OCI-LY7 (cell line): ENCODE measurements at regions not wholly inside any gene's neighbourhood (a gene's known extent, or its start where the extent isn't known, plus 50 kb on each side); places are given as distances from the start of the nearest gene placed in this dataset.

Experiments used
- BruUV-seq: library from RNA; stranded (reverse); fragments of 400-500 nt; replicated peaks from 2 replicates; lab custom pipeline; 2021; lab: Mats Ljungman, UMichigan
- CTCF ChIA-PET: fragments of 300-600 bp; sonication (Branson Sonifier 250); formaldehyde crosslinking; loops from one replicate; lab custom pipeline; 2022; ENCODE audit warnings: antibody characterized with exemption; ENCODE audit not compliant: unreplicated experiment; lab: Charles Lee
- POLR2A ChIA-PET: fragments of 300-600 bp; sonication (Branson Sonifier 250); formaldehyde crosslinking; loops from one replicate; lab custom pipeline; 2022; ENCODE audit warnings: antibody characterized with exemption; lab: Charles Lee
- DNase-seq: peaks from one replicate; pipeline ENCODE4 v3.0.0-alpha.2; 2015; ENCODE audit warnings: low spot score
- H2AFZ ChIP-seq: fragments of 200-600 bp; sonication (generic), shearing (Covaris generic); 2 replicates; pipeline ENCODE4 v1.6.1; 2014; ENCODE audit warnings: mild to moderate bottlenecking, antibody characterized with exemption, low read length, moderate library complexity
- H3K27ac ChIP-seq: fragments of 200-600 bp; sonication (generic); 2 replicates; pipeline ENCODE4 v1.5.1; 2014; ENCODE audit warnings: mixed run types, low read depth, mild to moderate bottlenecking, moderate library complexity, low read length, inconsistent platforms; ENCODE audit not compliant: poor library complexity, severe bottlenecking
- H3K36me3 ChIP-seq: fragments of 200-600 bp; sonication (generic); 2 replicates; pipeline ENCODE4 v1.6.1; 2014; ENCODE audit warnings: mild to moderate bottlenecking, antibody characterized with exemption, low read length, moderate library complexity, mixed read lengths; ENCODE audit not compliant: insufficient read depth
- H3K4me1 ChIP-seq: fragments of 200-600 bp; sonication (generic); 2 replicates; pipeline ENCODE4 v1.5.1; 2014; ENCODE audit warnings: mild to moderate bottlenecking, low read length; ENCODE audit not compliant: insufficient read depth, poor library complexity, severe bottlenecking
- H3K4me2 ChIP-seq: fragments of 200-600 bp; sonication (generic); 2 replicates; pipeline ENCODE4 v1.6.1; 2014; ENCODE audit warnings: mild to moderate bottlenecking, low read length
- H3K4me3 ChIP-seq: fragments of 200-600 bp; sonication (generic); 2 replicates; pipeline ENCODE4 v1.5.1; 2014; ENCODE audit warnings: mild to moderate bottlenecking, low read depth, low read length; ENCODE audit not compliant: poor library complexity, severe bottlenecking
- H3K79me2 ChIP-seq: fragments of 200-600 bp; sonication (generic); 2 replicates; pipeline ENCODE4 v1.6.1; 2016; ENCODE audit warnings: low read depth, mild to moderate bottlenecking, low read length, moderate library complexity, mixed read lengths; ENCODE audit not compliant: insufficient read depth
- H3K9me2 ChIP-seq: fragments of 200-600 bp; sonication (generic); 2 replicates; pipeline ENCODE4 v1.6.1; 2016; ENCODE audit warnings: mild to moderate bottlenecking, low read length, mixed read lengths; ENCODE audit not compliant: insufficient read depth
- H3K9me3 ChIP-seq: fragments of 200-600 bp; sonication (generic); 2 replicates; pipeline ENCODE4 v1.6.1; 2014; ENCODE audit warnings: mild to moderate bottlenecking, mixed run types, low read length, mixed read lengths
- H4K20me1 ChIP-seq: fragments of 200-600 bp; sonication (generic); 2 replicates; pipeline ENCODE4 v1.6.1; 2014; ENCODE audit warnings: mild to moderate bottlenecking, antibody characterized with exemption, low read length, moderate library complexity, mixed read lengths; ENCODE audit not compliant: insufficient read depth
- CTCF ChIP-seq: fragments of 200-600 bp; sonication (generic); conservative IDR thresholded peaks from 2 replicates; pipeline ENCODE4 v1.5.1; 2014; ENCODE audit warnings: mild to moderate bottlenecking, antibody characterized with exemption, low read length, moderate library complexity, mixed read lengths
- EZH2phosphoT487 ChIP-seq: fragments of 200-600 bp; sonication (generic); IDR thresholded peaks from 2 replicates; pipeline ENCODE4 v1.6.1; 2018; ENCODE audit warnings: low read depth, borderline replicate concordance, mild to moderate bottlenecking, mixed run types, antibody characterized with exemption, low read length, moderate library complexity, mixed read lengths
- intact Hi-C: fragments of 100-400 bp; cut with micrococcal nuclease; formaldehyde crosslinking; loops from one replicate; pipeline ENCODE4 v1.10.0; 2022; ENCODE audit not compliant: unreplicated experiment

GRCh38 chr10:121261665-121262064 is 336.6 kb downstream of the FGFR2 start:
- Histone ChIP-seq H3K4me1 (no peaks in the 10 kb centered on the region), H3K79me2 (no peaks in the 10 kb centered on the region), H3K36me3 (no peaks in the 10 kb centered on the region), H3K9me3 (no peaks in the 10 kb centered on the region), H3K27ac (no peak overlapping the region), H3K9me2 (no peaks in the 10 kb centered on the region), H2AFZ (no peak overlapping the region), H3K4me2 (no peak overlapping the region), H4K20me1 (no peaks in the 10 kb centered on the region), H3K4me3 (no peak overlapping the region)
- POLR2A ChIA-PET = no interaction called here
- DNase-seq = no peak
- TF ChIP-seq EZH2phosphoT487 (no peak), CTCF (no peak)
- intact Hi-C loops = no loop called here
- CTCF ChIA-PET = no interaction called here
- no TSS peak for BruUV-seq

- Histone ChIP-seq H3K9me2 (no peaks in the 10 kb centered on the region), H3K4me3 (no peak overlapping the region), H3K27ac (no peak overlapping the region), H4K20me1 (no peaks in the 10 kb centered on the region), H3K4me2 (no peak overlapping the region), H3K36me3 (no peaks in the 10 kb centered on the region), H2AFZ (no peak overlapping the region), H3K79me2 (no peaks in the 10 kb centered on the region), H3K9me3 (no peaks in the 10 kb centered on the region), H3K4me1 (no peaks in the 10 kb centered on the region)
- TF ChIP-seq CTCF = no peak
- TF ChIP-seq EZH2phosphoT487 = no peak
- POLR2A ChIA-PET = no interaction called here
- no peak for DNase-seq
- intact Hi-C loops = no loop called here
- BruUV-seq = no TSS peak
- CTCF ChIA-PET = no interaction called here
Observed at GRCh38 chr10:121262774-121263430, 335.3 kb downstream of the FGFR2 start.

- Histone ChIP-seq H2AFZ (no peak overlapping the region), H3K27ac (no peak overlapping the region), H4K20me1 (no peaks in the 10 kb centered on the region), H3K9me3 (no peaks in the 10 kb centered on the region), H3K4me2 (no peak overlapping the region), H3K36me3 (no peaks in the 10 kb centered on the region), H3K79me2 (no peaks in the 10 kb centered on the region), H3K4me3 (no peak overlapping the region), H3K4me1 (no peaks in the 10 kb centered on the region), H3K9me2 (no peaks in the 10 kb centered on the region)
- intact Hi-C loops = no loop called here
- POLR2A ChIA-PET = no interaction called here
- BruUV-seq = no TSS peak
- no peak for TF ChIP-seq EZH2phosphoT487
- no peak for TF ChIP-seq CTCF
- DNase-seq = no peak
- CTCF ChIA-PET = no interaction called here
Observed at GRCh38 chr10:121263431-121263783, 334.8 kb downstream of the FGFR2 start.
